Dermis microvascular lymphatic vessel endothelial cell (primary cell): ENCODE measurements at regions not wholly inside any gene's neighbourhood (a gene's known extent, or its start where the extent isn't known, plus 50 kb on each side); places are given as distances from the start of the nearest gene placed in this dataset.
"Not testable (repeated sequence)": the region's sequence is repeated elsewhere in the genome, so short reads cannot be mapped to it uniquely, and the experiment has no call there.

Experiments used
- DNase-seq, 2 donors: peaks; one replicate each; pipeline versions ENCODE4 v3.0.0 to v3.0.0-alpha.2; 2010; ENCODE audit warnings: low read depth in 2 of 2

DNA sequence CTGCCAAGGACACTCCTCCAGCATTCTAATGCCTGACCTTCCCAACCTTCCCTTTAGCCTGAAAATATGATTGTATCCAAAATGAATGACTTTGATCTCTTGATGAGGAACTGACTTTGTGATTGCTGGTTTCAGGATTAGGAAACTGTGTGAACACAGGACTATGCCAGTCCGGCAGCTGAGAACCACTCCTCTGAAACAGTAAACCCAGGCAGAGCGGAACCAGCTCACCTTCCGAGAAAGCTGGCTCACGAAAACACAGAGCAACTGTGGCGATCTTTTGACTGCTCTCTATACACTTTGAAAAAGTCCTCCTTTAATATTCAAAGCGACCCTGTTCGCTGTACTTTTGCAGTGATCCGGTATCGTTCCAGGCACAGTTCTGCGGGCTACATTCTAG lies 258.8 kb upstream of the IRS2 start:
- DNase-seq = no peak

- DNase-seq = no peak
Measured at GRCh38 chr13:110044551-110045111, 258.2 kb upstream of the IRS2 start.

GRCh38 chr13:110042253-110042950 lies 256.0 kb upstream of the IRS2 start:
- DNase-seq = no peak

- DNase-seq = not testable (repeated sequence)
Measured at GRCh38 chr13:110041638-110042037, 255.3 kb upstream of the IRS2 start.

DNA sequence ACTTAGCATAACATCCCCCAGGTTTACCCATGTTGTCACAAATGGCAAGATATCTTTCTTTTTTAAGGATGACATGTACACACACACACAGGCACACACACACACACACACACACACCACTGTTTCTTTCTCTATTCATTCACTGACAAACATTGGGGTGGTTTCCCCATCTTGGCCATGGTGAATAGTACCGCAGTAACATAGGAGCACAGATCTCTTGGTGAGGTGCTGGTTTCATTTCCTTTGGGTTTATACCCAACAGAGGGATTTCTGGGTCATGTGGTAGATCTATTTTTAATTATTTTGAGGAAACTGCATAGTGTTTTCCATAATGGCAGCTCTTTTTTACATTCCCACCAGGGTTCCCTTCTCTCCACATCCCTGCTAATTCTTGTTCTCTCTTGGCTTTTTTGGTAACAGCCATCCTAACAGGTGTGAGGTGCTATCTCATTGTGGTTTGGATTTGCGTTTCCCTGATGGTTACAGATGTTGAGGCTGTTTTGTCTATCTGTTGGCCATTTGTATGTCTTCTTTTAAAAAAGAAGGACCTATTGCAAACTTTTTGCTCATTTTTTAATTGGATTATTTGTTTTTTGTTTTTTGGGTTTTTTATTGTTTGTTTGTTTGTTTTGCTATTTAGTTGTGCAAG lies 251.7 kb upstream of the IRS2 start:
- no peak for DNase-seq

DNA sequence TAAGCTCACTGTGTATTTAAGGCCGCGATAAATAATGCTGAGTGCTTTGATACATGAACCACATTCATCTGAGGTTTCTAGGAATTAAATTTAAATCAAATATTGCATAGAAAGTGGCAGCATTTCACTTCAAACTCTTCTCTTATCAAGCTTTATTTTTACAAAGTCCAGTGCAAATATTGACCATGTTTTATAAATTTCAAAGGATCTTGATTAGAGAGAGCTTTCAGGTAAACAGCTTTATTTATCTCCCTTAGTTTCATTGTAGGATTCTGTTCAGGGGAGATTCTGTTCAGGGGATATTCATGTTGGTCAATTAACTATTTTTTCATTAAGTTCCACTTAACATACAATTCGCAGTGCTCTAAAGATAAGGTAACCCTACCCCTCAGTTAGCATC lies 249.7 kb upstream of the IRS2 start:
- no peak for DNase-seq

DNA sequence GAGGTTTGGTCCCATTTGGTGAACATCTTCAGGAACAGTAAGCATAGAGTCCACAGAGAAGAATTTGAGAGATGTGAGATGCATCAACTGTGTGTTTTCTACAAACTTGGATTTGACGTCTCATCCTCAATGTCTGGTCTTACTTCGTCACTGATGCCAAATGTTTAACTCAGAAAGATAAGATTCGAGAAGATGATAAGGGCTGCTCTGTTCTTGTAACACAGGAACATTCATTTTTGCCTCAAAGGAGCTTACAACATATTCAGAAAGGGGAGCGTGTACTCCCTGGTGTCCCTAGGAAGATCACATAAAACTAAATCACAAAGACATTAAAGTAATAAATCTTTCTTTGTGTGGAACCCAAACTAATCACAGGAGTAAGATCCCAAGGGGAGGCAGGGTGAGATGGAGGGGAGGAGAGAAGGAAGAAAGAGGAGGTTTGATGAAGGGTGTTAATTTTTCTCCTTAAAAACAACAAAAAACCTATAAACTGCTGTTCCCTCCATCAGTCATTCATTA lies 247.7 kb upstream of the IRS2 start:
- DNase-seq = no peak

- no peak for DNase-seq
Measured at GRCh38 chr13:110032969-110033368, 246.6 kb upstream of the IRS2 start.

DNA sequence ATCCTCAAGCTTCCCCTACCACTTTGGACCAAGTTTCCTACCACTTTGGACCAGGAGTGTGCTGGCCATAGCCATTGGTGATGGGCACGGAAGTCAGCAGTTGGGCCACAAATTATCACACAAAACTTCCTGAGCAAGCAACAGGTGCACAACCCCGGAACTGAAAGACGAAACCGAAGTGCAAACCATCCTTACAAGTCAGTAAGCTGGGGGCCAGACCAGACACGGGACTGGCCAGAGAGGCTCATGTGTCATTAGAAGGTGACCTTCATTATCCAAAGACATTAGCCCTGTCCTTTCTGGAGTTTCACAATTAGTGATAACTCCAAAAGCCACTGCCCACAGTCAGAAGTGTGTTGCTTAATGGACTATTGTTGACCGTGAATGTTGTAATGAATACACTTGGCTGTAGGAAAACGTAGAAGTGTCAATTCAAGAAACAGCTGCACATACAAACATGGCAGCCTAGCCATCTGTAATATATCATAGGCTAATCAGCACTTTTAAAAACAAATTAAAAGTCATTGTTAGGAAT lies 244.1 kb upstream of the IRS2 start:
- no peak for DNase-seq

DNA sequence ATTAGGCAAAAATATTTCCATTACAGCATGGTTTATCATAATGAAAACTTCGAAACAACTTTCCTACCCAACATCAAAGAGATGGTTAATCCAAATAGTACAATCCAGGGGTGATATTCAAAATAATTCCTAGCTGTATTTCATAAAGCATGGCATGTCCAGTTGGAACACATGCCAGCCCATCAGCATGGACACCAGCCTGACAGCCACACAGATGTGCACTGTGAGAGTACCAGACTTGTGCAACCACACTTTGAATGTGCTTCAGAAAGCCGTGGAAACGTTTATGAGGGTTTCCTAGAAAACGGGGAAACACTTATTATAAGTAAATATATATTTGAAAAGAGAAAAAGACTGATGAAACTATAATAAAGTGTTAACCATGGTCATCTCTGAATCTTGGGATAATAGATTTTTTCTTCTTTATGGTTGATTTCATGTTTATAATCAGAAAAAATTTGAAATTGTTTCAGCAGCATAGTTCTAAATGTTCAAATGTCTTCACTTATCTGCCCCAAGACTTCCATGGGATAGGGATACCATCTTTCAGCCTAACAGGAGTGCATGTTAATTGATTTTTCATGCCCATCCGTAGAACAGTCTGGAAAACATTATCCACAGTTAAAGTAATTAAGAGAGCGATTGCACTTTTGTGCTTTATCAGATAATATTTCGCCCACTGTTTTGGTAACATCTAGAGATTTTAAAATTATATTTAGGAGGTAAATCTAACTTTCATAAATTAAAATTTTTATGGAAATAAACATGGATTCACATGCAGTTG lies 242.6 kb upstream of the IRS2 start:
- DNase-seq = no peak

DNA sequence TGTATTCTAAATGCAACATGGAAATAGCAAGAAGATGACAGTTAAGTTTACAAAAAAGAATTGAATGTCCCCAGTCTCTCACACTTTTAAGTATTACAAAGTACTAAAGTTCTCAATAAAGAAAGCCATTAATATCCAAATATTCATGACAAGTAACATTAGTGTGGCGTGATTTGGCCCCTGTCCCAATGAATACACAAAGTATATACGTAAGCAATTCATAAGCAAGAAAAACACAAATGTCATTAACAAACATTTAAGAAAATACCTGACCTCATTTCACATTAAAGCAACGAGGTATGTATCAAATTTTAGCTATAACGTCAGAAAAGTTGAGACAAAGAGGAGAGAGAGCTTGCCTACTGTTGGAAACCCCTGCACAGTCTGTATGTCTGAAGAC lies 241.9 kb upstream of the IRS2 start:
- no peak for DNase-seq

GRCh38 chr13:110027470-110028240 lies 241.3 kb upstream of the IRS2 start:
- DNase-seq = no peak

GRCh38 chr13:110024645-110024980 lies 238.2 kb upstream of the IRS2 start:
- no peak for DNase-seq

GRCh38 chr13:110023729-110024644 lies 237.6 kb upstream of the IRS2 start:
- peak in 1 of 2 donors; percentile 29 for DNase-seq

- DNase-seq = no peak
Measured at GRCh38 chr13:110018009-110018408, 231.6 kb upstream of the IRS2 start.

DNA sequence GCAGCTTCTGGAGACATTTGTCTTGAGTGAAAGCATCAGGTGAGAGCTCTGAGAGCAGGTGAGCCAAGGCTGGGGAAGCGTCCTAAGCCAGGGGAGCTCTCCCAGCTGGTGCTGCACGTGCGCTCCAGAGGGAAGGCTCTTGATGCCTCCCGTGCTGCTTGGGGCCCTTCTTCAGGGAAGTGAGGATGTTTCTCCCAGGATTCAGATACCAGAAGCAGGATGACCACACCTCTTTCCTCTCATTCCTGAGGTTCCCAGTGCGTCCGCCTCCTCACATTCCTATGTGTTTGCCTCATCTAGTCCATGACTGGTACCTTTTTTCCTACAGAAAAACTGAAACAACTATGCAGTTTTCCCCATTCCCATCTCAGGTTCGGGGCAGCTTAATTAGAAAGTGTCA lies 231.0 kb upstream of the IRS2 start:
- peak in 1 of 2 donors; percentile 13 for DNase-seq

GRCh38 chr13:110015253-110015652 lies 228.9 kb upstream of the IRS2 start:
- DNase-seq = peak in 1 of 2 donors; percentile 9

GRCh38 chr13:110014719-110015118 lies 228.3 kb upstream of the IRS2 start:
- DNase-seq = no peak

GRCh38 chr13:110012102-110012739 lies 225.8 kb upstream of the IRS2 start:
- peak in 1 of 2 donors; percentile 45 for DNase-seq
